ENCODE measurements at regions not wholly inside any gene's neighbourhood (a gene's known extent, or its start where the extent isn't known, plus 50 kb on each side); places are given as distances from the start of the nearest gene placed in this dataset.

GRCh38 chr11:114775875-114776621, 97.7 kb downstream of the NXPE2 start:
- H3K4me3 ChIP-seq (replicated peaks in 1 of 2; ENCODE audit: low read depth in 2 of 2, low read length in 2 of 2), result no peak overlapping the region
- TF ChIP-seq, protein P1, sequence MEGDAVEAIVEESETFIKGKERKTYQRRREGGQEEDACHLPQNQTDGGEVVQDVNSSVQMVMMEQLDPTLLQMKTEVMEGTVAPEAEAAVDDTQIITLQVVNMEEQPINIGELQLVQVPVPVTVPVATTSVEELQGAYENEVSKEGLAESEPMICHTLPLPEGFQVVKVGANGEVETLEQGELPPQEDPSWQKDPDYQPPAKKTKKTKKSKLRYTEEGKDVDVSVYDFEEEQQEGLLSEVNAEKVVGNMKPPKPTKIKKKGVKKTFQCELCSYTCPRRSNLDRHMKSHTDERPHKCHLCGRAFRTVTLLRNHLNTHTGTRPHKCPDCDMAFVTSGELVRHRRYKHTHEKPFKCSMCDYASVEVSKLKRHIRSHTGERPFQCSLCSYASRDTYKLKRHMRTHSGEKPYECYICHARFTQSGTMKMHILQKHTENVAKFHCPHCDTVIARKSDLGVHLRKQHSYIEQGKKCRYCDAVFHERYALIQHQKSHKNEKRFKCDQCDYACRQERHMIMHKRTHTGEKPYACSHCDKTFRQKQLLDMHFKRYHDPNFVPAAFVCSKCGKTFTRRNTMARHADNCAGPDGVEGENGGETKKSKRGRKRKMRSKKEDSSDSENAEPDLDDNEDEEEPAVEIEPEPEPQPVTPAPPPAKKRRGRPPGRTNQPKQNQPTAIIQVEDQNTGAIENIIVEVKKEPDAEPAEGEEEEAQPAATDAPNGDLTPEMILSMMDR (IDR thresholded peaks at IDR 0.05; ENCODE audit: low read depth, low read length), result no peak
- DNase-seq (ENCODE audit: low read depth in 2 of 2), result no peak

GRCh38 chr11:114776956-114777355, 98.6 kb downstream of the NXPE2 start:
- TF ChIP-seq, protein P1 (IDR thresholded peaks at IDR 0.05; ENCODE audit: low read depth, low read length), result no peak
- no peak for DNase-seq (ENCODE audit: low read depth in 2 of 2)
- no peak overlapping the region for H3K4me3 ChIP-seq (replicated peaks in 1 of 2; ENCODE audit: low read depth in 2 of 2, low read length in 2 of 2)

DNA sequence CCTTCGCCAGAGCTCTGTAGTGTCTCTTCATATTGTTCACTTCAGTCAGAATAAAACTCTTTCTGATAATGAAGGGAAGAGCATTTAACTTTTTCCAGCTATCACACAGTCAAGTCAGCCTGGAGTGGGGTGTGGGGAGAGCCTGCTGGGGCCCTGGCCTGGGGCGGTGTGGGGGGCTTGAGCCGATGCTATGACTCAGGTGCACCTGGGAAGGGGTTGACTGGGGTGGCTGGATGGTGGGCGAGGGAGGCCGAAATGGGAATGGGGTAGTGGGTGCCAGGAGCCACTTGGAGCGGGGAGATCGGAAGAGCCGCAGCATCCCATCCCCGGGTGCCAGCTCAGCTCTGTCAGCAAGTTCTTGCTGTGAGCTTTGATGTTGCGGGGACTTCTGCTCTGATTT, 100.9 kb downstream of the NXPE2 start:
- DNase-seq (ENCODE audit: low read depth in 2 of 2), result no peak
- no peak overlapping the region for H3K4me3 ChIP-seq (replicated peaks in 1 of 2; ENCODE audit: low read depth in 2 of 2, low read length in 2 of 2)
- TF ChIP-seq, protein P1 (IDR thresholded peaks at IDR 0.05; ENCODE audit: low read depth, low read length), result no peak

GRCh38 chr11:114782650-114783310, 104.5 kb downstream of the NXPE2 start:
- no peak overlapping the region for H3K4me3 ChIP-seq (replicated peaks in 1 of 2; ENCODE audit: low read depth in 2 of 2, low read length in 2 of 2)
- TF ChIP-seq, protein P1 (IDR thresholded peaks at IDR 0.05; ENCODE audit: low read depth, low read length), result no peak
- no peak for DNase-seq (ENCODE audit: low read depth in 2 of 2)

GRCh38 chr11:114783805-114784204, 105.5 kb downstream of the NXPE2 start:
- DNase-seq (ENCODE audit: low read depth in 2 of 2), result no peak
- TF ChIP-seq, protein P1 (IDR thresholded peaks at IDR 0.05; ENCODE audit: low read depth, low read length), result no peak
- no peak overlapping the region for H3K4me3 ChIP-seq (replicated peaks in 1 of 2; ENCODE audit: low read depth in 2 of 2, low read length in 2 of 2)

DNA sequence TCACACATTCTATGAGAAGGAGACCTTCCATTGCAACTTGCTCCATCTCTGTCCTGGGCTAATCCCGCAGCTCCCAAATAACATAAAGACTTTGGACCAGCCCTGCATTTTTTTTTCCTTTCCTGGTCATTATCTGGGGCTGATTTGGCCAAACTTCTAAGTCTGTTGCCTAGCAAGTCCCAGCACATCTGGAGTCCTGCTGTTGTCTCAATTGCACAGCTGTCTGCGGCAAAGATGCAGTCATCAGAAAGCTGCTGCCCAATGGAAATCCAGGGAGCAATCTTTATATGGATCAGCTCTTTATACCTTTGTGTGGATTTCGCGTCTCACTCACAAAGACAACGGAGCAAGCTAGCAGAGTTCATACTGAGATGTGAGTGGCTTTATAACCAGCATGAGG, 105.9 kb downstream of the NXPE2 start:
- DNase-seq (ENCODE audit: low read depth in 2 of 2), result no peak
- no peak overlapping the region for H3K4me3 ChIP-seq (replicated peaks in 1 of 2; ENCODE audit: low read depth in 2 of 2, low read length in 2 of 2)
- TF ChIP-seq, protein P1 (IDR thresholded peaks at IDR 0.05; ENCODE audit: low read depth, low read length), result no peak

Data from cardiac fibroblast (primary cell).